Gastroesophageal sphincter (tissue), 4 donors: ENCODE measurements at regions not wholly inside any gene's neighbourhood (a gene's known extent, or its start where the extent isn't known, plus 50 kb on each side); places are given as distances from the start of the nearest gene placed in this dataset.

Experiments
- ATAC-seq: fragments of 150-250 bp; one replicate; pipeline ENCODE4 v1.9.1; 2016; ENCODE audit warnings: mild to moderate bottlenecking, moderate library complexity
- H3K27ac ChIP-seq, 4 donors: fragments of 200-600 bp; sonication (generic) in 3 of 4; 1 replicate in 3 of 4; 2 replicates in 1 of 4; pipeline ENCODE4 v1.5.1; 2016 to 2019
- H3K27me3 ChIP-seq: fragments of 200-600 bp; sonication (generic); one replicate; pipeline ENCODE4 v1.5.1; 2019
- H3K36me3 ChIP-seq, 2 donors: fragments of 200-600 bp; sonication (generic); one replicate each; pipeline ENCODE4 v1.5.1; 2019; ENCODE audit warnings: control low read depth in 1 of 2
- H3K4me1 ChIP-seq, 3 donors: fragments of 200-600 bp; sonication (generic); 1 replicate in 2 of 3; 2 replicates in 1 of 3; pipeline ENCODE4 v1.5.1; 2016 to 2019; ENCODE audit warnings: control low read depth in 2 of 3
- H3K4me3 ChIP-seq, 2 donors: fragments of 200-600 bp; sonication (generic); one replicate each; pipeline ENCODE4 v1.5.1; 2019; ENCODE audit warnings: mild to moderate bottlenecking in 1 of 2, moderate library complexity in 1 of 2
- H3K9me3 ChIP-seq, 3 donors: fragments of 200-600 bp; sonication (generic); one replicate each; pipeline ENCODE4 v1.5.1; 2017 to 2019; ENCODE audit warnings: control low read depth in 2 of 3
- EP300 ChIP-seq: sonication (generic); formaldehyde crosslinking; IDR thresholded peaks from one replicate; pipeline ENCODE4 v1.6.1; 2017; ENCODE audit warnings: antibody characterized with exemption, mild to moderate bottlenecking
- POLR2A ChIP-seq, 2 donors: fragments of 450-650 bp; IDR thresholded peaks; one replicate each; pipeline ENCODE4 v1.6.1; 2017; ENCODE audit warnings: antibody characterized with exemption in 2 of 2, mild to moderate bottlenecking in 2 of 2, moderate library complexity in 1 of 2
- POLR2AphosphoS5 ChIP-seq: sonication (generic); formaldehyde crosslinking; IDR thresholded peaks from one replicate; pipeline ENCODE4 v1.6.1; 2017; ENCODE audit warnings: antibody characterized with exemption
- WGBS, 2 donors: methylation state at CpG; one replicate each; pipeline ENCODE4 v1.1.5; 2018; ENCODE audit warnings: low coverage in 1 of 2; 5-methylcytosine and 5-hydroxymethylcytosine counted together
- TF ChIP-seq, protein P1 (sequence below), 4 experiments: fragments of 200-600 bp in 2 of 4; fragments of 450-650 bp in 2 of 4; sonication (generic) in 1 of 4; IDR thresholded peaks; one replicate each; pipeline ENCODE4 v1.5.1; 2017 to 2019; ENCODE audit warnings: antibody characterized with exemption in 4 of 4, mild to moderate bottlenecking in 2 of 4, moderate library complexity in 2 of 4

DNA sequence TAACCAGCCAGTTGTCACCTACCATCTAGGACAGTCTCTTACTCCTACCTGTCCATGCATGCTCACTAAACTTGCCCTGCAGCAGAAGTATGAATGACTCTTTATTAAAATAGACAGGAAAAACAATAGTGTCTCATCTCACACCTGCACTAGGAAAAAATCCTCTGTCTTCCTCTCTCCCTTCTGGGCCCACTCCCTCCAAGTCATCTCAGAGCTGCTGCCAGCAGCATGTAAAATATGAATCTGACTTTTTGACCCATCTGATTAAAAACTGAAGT lies 93.5 kb upstream of the THBS1 start:
- Histone ChIP-seq H3K36me3 (no peaks in the 10 kb centered on the region), H3K4me3 (no peak overlapping the region), H3K4me1 (peaks cover 3 to 62% (median 10%) of the 10 kb centered on the region in 3 donors), H3K27me3 (no peaks in the 10 kb centered on the region), H3K27ac (peak overlapping the region; percentile 49 to 89 (median 76)), H3K9me3 (no peaks in the 10 kb centered on the region)
- no peak for ATAC-seq
- no peak for TF ChIP-seq POLR2AphosphoS5
- TF ChIP-seq, protein P1, sequence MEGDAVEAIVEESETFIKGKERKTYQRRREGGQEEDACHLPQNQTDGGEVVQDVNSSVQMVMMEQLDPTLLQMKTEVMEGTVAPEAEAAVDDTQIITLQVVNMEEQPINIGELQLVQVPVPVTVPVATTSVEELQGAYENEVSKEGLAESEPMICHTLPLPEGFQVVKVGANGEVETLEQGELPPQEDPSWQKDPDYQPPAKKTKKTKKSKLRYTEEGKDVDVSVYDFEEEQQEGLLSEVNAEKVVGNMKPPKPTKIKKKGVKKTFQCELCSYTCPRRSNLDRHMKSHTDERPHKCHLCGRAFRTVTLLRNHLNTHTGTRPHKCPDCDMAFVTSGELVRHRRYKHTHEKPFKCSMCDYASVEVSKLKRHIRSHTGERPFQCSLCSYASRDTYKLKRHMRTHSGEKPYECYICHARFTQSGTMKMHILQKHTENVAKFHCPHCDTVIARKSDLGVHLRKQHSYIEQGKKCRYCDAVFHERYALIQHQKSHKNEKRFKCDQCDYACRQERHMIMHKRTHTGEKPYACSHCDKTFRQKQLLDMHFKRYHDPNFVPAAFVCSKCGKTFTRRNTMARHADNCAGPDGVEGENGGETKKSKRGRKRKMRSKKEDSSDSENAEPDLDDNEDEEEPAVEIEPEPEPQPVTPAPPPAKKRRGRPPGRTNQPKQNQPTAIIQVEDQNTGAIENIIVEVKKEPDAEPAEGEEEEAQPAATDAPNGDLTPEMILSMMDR (IDR thresholded peaks at IDR 0.05): no peak
- no peak for TF ChIP-seq EP300
- TF ChIP-seq POLR2A (IDR thresholded peaks at IDR 0.05): no peak

- Histone ChIP-seq H3K36me3 (no peaks in the 10 kb centered on the region), H3K4me3 (no peak overlapping the region), H3K4me1 (peaks cover 3 to 66% (median 10%) of the 10 kb centered on the region in 3 donors), H3K27ac (peak overlapping the region; percentile 74 to 89 (median 76)), H3K27me3 (no peaks in the 10 kb centered on the region), H3K9me3 (no peaks in the 10 kb centered on the region)
- ATAC-seq: peak; percentile 68
- no peak for TF ChIP-seq POLR2A (IDR thresholded peaks at IDR 0.05)
- TF ChIP-seq POLR2AphosphoS5: peak; percentile 50
- TF ChIP-seq, protein P1 (IDR thresholded peaks at IDR 0.05): no peak
- WGBS, 2 donors: 6 to 10% methylated on average over 1 of the region's 1 CpG
Observed at GRCh38 chr15:39488516-39488915, 92.4 kb upstream of the THBS1 start.

DNA sequence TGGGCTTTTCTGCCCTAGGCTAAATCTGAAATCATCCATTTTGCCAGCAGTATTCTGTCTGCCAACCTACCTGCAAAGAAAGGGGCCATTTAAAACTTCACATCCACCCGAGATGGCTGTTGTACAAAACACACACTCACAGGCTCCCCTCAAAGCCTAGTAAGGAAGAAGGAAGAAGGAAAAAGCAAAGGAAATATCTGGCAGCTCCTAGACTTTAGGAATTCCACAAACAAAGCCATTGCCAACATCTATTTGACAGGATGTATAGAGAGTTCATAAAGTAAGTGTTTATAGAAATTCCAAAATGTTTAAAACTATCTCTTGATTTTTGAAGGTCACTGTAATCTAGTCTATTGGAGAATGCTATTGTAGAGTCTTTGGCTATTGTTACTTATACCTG lies 91.9 kb upstream of the THBS1 start:
- TF ChIP-seq POLR2AphosphoS5 (no peak), POLR2A (IDR thresholded peaks at IDR 0.05) (no peak), EP300 (no peak)
- TF ChIP-seq, protein P1 (IDR thresholded peaks at IDR 0.05): no peak
- H3K4me1 ChIP-seq: peaks cover 3 to 66% (median 10%) of the 10 kb centered on the region in 3 donors
- no peak overlapping the region for H3K4me3 ChIP-seq
- 14 to 19% methylated on average over 1 of the region's 1 CpG for whole genome bisulfite sequencing, 2 donors
- no peak for ATAC-seq
- no peaks in the 10 kb centered on the region for H3K9me3 ChIP-seq
- H3K36me3 ChIP-seq: no peaks in the 10 kb centered on the region
- peak overlapping the region; percentile 74 to 89 (median 76) for H3K27ac ChIP-seq
- no peaks in the 10 kb centered on the region for H3K27me3 ChIP-seq

DNA sequence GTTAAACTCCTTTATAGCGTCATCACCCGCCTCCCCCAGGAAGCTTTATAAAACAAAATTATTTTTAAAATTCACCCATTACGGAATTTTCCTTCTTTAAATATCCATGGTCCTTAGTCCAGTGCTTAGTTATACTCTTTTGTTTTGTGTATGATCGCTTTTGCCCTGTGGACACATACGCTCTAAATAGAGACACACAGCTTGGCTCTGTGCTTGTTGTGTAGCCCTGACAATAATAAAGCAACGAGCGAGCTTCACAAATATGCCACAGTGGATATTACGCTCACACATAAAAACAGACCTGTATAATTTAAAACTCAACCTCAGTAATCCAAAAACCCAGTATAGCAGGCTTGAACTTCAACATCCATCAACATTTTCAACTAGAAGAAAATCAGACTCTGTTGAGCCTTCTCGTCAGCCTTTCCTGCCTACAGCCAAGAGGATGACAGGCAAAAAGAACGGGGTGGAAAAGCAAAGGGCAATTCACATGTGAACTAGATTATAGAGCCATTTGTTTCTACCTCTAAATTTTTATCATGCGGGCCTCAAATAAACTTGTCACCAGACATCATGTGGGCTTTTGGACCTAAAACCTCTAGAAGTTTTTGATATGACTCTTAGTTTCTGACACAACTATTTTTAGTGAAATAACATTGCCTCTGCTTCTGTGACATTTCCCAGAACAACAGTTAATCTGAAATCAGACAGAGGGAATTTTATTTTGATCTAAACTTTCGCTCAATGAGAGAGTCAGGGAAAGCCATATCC lies 89.6 kb upstream of the THBS1 start:
- H3K9me3 ChIP-seq: no peaks in the 10 kb centered on the region
- 46 to 55% methylated on average over 10 to 12 of the region's 12 CpGs for WGBS, 2 donors
- no peak for ATAC-seq
- H3K4me1 ChIP-seq: peaks cover 9 to 73% (median 10%) of the 10 kb centered on the region in 3 donors
- no peaks in the 10 kb centered on the region for H3K27me3 ChIP-seq
- peak overlapping the region; percentile 73 to 85 (median 76) for H3K27ac ChIP-seq
- no peak overlapping the region for H3K4me3 ChIP-seq
- H3K36me3 ChIP-seq: no peaks in the 10 kb centered on the region
- TF ChIP-seq POLR2AphosphoS5 (no peak), POLR2A (IDR thresholded peaks at IDR 0.05) (no peak), EP300 (no peak)
- TF ChIP-seq, protein P1 (IDR thresholded peaks at IDR 0.05): no peak

GRCh38 chr15:39491886-39492490 lies 88.9 kb upstream of the THBS1 start:
- Histone ChIP-seq H3K27me3 (no peaks in the 10 kb centered on the region), H3K9me3 (no peaks in the 10 kb centered on the region), H3K4me1 (peaks cover 8 to 73% (median 10%) of the 10 kb centered on the region in 3 donors), H3K4me3 (no peak overlapping the region), H3K36me3 (no peaks in the 10 kb centered on the region), H3K27ac (peak overlapping the region; percentile 73 to 85 (median 76))
- peak; percentile 42 for ATAC-seq
- 35 to 50% methylated on average over 4 of the region's 4 CpGs for WGBS, 2 donors
- TF ChIP-seq, protein P1 (IDR thresholded peaks at IDR 0.05): no peak
- TF ChIP-seq POLR2AphosphoS5 (peak; percentile 86), EP300 (no peak), POLR2A (IDR thresholded peaks at IDR 0.05) (no peak)
